SK-N-SH treated with all-trans-retinoic acid at 6 μM for 48 hours (cell line): ENCODE measurements at regions not wholly inside any gene's neighbourhood (a gene's known extent, or its start where the extent isn't known, plus 50 kb on each side); places are given as distances from the start of the nearest gene placed in this dataset.

Experiments
- BACH2 ChIP-seq: fragments of 250-450 bp; sonication (Bioruptor Pico); IDR thresholded peaks from 2 replicates; pipeline ENCODE4 v1.9.0; 2021; ENCODE audit warnings: mild to moderate bottlenecking, borderline replicate concordance
- CSDC2 ChIP-seq: fragments of 250-450 bp; sonication (Bioruptor Pico); IDR thresholded peaks from 2 replicates; pipeline ENCODE4 v1.5.0; 2020; ENCODE audit warnings: mild to moderate bottlenecking, moderate library complexity
- GLIS3 ChIP-seq: fragments of 250-450 bp; sonication (Bioruptor Pico); IDR thresholded peaks from 2 replicates; pipeline ENCODE4 v1.5.0; 2020; ENCODE audit warnings: mild to moderate bottlenecking, moderate library complexity
- OSR1 ChIP-seq: fragments of 250-450 bp; sonication (Bioruptor Pico); IDR thresholded peaks from 2 replicates; pipeline ENCODE4 v1.8.0; 2022; ENCODE audit warnings: moderate library complexity, mild to moderate bottlenecking, inconsistent platforms
- PATZ1 ChIP-seq: fragments of 250-450 bp; sonication (Bioruptor Pico); IDR thresholded peaks from 2 replicates; pipeline ENCODE4 v1.8.0; 2020; ENCODE audit warnings: mild to moderate bottlenecking, moderate library complexity, borderline replicate concordance
- RARB ChIP-seq: fragments of 250-450 bp; sonication (Bioruptor Pico); IDR thresholded peaks from 2 replicates; pipeline ENCODE4 v1.8.0; 2021; ENCODE audit warnings: mild to moderate bottlenecking, moderate library complexity
- TSHZ2 ChIP-seq: fragments of 250-450 bp; sonication (Bioruptor Pico); IDR thresholded peaks from 2 replicates; pipeline ENCODE4 v1.5.0; 2020; ENCODE audit warnings: mild to moderate bottlenecking, moderate library complexity
- ZC3H10 ChIP-seq: fragments of 250-450 bp; sonication (Bioruptor Pico); IDR thresholded peaks from 2 replicates; pipeline ENCODE4 v1.5.1; 2021; ENCODE audit warnings: mild to moderate bottlenecking, moderate library complexity
- ZFP30 ChIP-seq: fragments of 450-650 bp; formaldehyde crosslinking; IDR thresholded peaks from 2 replicates; pipeline ENCODE4 v1.5.0; 2022; ENCODE audit warnings: mild to moderate bottlenecking, moderate library complexity
- ZNF565 ChIP-seq: fragments of 450-650 bp; formaldehyde crosslinking; conservative IDR thresholded peaks from 2 replicates; pipeline ENCODE4 v1.5.0; 2020; ENCODE audit warnings: low read depth, mild to moderate bottlenecking, moderate library complexity
- TF ChIP-seq, protein P1 (sequence below): fragments of 250-450 bp; sonication (Bioruptor Pico); IDR thresholded peaks from 2 replicates; pipeline ENCODE4 v1.8.0; 2021; ENCODE audit warnings: low read depth, mild to moderate bottlenecking, moderate library complexity, borderline replicate concordance
- TF ChIP-seq, protein P2 (sequence below): fragments of 250-450 bp; sonication (Bioruptor Pico); IDR thresholded peaks from 2 replicates; pipeline ENCODE4 v1.5.1; 2020; ENCODE audit warnings: low read depth, mild to moderate bottlenecking, moderate library complexity

DNA sequence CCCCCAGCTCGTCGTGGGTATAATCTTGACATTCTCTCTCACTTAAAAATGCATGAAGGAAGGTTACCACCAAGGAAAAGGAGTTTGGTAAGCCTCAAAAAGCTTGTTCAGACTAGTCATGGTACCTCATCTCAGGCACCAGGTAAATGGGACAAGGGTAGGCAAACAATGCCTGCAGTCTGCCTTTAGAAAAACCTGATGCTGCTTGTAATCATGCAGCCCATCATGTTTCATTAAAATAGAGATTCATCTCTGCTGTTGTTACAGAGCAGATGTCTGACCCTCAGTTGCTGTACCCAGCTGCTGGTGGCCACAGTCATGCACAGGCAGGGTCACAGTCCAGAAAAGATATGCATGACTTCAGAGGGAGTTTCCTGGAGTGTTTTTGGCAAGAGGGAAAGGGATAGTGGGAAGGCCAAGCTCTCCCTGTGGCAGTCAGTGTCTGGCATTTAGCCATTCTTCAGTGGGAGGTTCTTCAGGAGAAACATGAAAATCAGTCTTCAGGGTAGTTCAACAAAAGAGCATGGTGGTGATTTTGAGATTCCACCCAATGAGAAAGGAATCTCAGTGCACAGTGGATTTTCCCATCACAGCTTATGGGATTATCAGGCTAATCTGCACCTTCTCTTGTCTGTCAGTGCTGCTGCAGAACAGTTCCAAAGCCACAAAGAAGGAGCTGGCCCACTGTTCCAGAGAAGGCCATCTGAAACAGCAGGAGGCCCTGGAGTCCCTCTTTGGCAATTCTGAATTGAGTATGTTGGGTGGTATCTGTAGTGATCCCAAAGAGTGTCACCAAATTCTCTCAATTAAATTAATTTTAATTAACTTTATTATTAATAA is 202.7 kb upstream of the FRMD6 start:
- TF ChIP-seq PATZ1 (CRISPR knock-in tag) (no peak), CSDC2 (CRISPR knock-in tag) (no peak), OSR1 (CRISPR knock-in tag) (no peak), TSHZ2 (0 out of 2 replicates have a peak, but pooled peaks have one; percentile 17), ZFP30 (CRISPR knock-in tag) (no peak), ZC3H10 (no peak), RARB (CRISPR knock-in tag) (no peak), BACH2 (CRISPR knock-in tag) (no peak), GLIS3 (CRISPR knock-in tag) (no peak), ZNF565 (CRISPR knock-in tag) (no peak)
- TF ChIP-seq, protein P1, sequence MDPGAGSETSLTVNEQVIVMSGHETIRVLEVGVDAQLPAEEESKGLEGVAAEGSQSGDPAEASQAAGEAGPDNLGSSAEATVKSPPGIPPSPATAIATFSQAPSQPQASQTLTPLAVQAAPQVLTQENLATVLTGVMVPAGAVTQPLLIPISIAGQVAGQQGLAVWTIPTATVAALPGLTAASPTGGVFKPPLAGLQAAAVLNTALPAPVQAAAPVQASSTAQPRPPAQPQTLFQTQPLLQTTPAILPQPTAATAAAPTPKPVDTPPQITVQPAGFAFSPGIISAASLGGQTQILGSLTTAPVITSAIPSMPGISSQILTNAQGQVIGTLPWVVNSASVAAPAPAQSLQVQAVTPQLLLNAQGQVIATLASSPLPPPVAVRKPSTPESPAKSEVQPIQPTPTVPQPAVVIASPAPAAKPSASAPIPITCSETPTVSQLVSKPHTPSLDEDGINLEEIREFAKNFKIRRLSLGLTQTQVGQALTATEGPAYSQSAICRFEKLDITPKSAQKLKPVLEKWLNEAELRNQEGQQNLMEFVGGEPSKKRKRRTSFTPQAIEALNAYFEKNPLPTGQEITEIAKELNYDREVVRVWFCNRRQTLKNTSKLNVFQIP: no peak
- TF ChIP-seq, protein P2, sequence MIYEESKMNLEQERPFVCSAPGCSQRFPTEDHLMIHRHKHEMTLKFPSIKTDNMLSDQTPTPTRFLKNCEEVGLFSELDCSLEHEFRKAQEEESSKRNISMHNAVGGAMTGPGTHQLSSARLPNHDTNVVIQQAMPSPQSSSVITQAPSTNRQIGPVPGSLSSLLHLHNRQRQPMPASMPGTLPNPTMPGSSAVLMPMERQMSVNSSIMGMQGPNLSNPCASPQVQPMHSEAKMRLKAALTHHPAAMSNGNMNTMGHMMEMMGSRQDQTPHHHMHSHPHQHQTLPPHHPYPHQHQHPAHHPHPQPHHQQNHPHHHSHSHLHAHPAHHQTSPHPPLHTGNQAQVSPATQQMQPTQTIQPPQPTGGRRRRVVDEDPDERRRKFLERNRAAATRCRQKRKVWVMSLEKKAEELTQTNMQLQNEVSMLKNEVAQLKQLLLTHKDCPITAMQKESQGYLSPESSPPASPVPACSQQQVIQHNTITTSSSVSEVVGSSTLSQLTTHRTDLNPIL (CRISPR knock-in tag): no peak
